CD8-positive, alpha-beta memory T cell (primary cell): ENCODE measurements at regions not wholly inside any gene's neighbourhood (a gene's known extent, or its start where the extent isn't known, plus 50 kb on each side); places are given as distances from the start of the nearest gene placed in this dataset.

Source experiments
- CTCF ChIA-PET: fragments of 350-600 bp; sonication (Branson Sonifier 250); formaldehyde crosslinking; loops from one replicate; lab custom pipeline; 2021; ENCODE audit warnings: antibody characterized with exemption; lab: Charles Lee
- POLR2A ChIA-PET: fragments of 350-600 bp; sonication (Branson Sonifier 250); formaldehyde crosslinking; loops from one replicate; lab custom pipeline; 2021; ENCODE audit warnings: antibody characterized with exemption; lab: Charles Lee
- DNase-seq, 5 donors: peaks; one replicate each; pipeline versions ENCODE4 v3.0.0 to v3.0.0-alpha.2; 2020 to 2022; ENCODE audit warnings: mixed read lengths in 1 of 5
- H3K27ac ChIP-seq: one replicate; pipeline ENCODE4 v1.7.0; 2013; ENCODE audit warnings: low read depth, mild to moderate bottlenecking, low read length, moderate library complexity
- H3K27me3 ChIP-seq: 2 replicates; pipeline ENCODE4 v1.7.0; 2013; ENCODE audit warnings: low read length, mild to moderate bottlenecking; ENCODE audit not compliant: insufficient read depth, poor library complexity, severe bottlenecking
- H3K36me3 ChIP-seq: 2 replicates; pipeline ENCODE4 v1.7.0; 2013; ENCODE audit warnings: mild to moderate bottlenecking, low read length, moderate library complexity; ENCODE audit not compliant: insufficient read depth
- H3K4me1 ChIP-seq: 2 replicates; pipeline ENCODE4 v1.7.0; 2013; ENCODE audit warnings: mild to moderate bottlenecking, low read length, moderate library complexity; ENCODE audit not compliant: insufficient read depth
- H3K4me3 ChIP-seq: 2 replicates; pipeline ENCODE4 v1.7.0; 2013; ENCODE audit warnings: mild to moderate bottlenecking, low read length
- H3K9me3 ChIP-seq: 2 replicates; pipeline ENCODE4 v1.7.0; 2013; ENCODE audit warnings: mild to moderate bottlenecking, low read length
- H3K27ac Mint-ChIP-seq, 8 donors: one replicate each; pipeline ENCODE4 v1.8.0; 2020 to 2021; ENCODE audit warnings: mixed read lengths in 8 of 8, mild to moderate bottlenecking in 6 of 8, inconsistent platforms in 3 of 8, moderate library complexity in 3 of 8
- H3K27me3 Mint-ChIP-seq, 2 donors: one replicate each; pipeline ENCODE4 v1.8.0; 2020 to 2021; ENCODE audit warnings: mixed read lengths in 2 of 2, mild to moderate bottlenecking in 1 of 2, moderate library complexity in 1 of 2
- H3K36me3 Mint-ChIP-seq, 3 donors: one replicate each; pipeline ENCODE4 v1.8.0; 2020 to 2021; ENCODE audit warnings: mixed read lengths in 3 of 3, inconsistent platforms in 1 of 3, mild to moderate bottlenecking in 1 of 3
- H3K4me1 Mint-ChIP-seq, 3 donors: one replicate each; pipeline ENCODE4 v1.8.0; 2020 to 2021; ENCODE audit warnings: mixed read lengths in 3 of 3, inconsistent platforms in 1 of 3, mild to moderate bottlenecking in 1 of 3
- H3K4me3 Mint-ChIP-seq, 7 donors: one replicate each; pipeline ENCODE4 v1.8.0; 2020 to 2021; ENCODE audit warnings: mixed read lengths in 7 of 7, mild to moderate bottlenecking in 6 of 7, moderate library complexity in 4 of 7, inconsistent platforms in 2 of 7
- H3K9me3 Mint-ChIP-seq, 5 donors: one replicate each; pipeline ENCODE4 v1.8.0; 2020 to 2022; ENCODE audit warnings: mixed read lengths in 5 of 5, mild to moderate bottlenecking in 3 of 5, moderate library complexity in 2 of 5, inconsistent platforms in 1 of 5

DNA sequence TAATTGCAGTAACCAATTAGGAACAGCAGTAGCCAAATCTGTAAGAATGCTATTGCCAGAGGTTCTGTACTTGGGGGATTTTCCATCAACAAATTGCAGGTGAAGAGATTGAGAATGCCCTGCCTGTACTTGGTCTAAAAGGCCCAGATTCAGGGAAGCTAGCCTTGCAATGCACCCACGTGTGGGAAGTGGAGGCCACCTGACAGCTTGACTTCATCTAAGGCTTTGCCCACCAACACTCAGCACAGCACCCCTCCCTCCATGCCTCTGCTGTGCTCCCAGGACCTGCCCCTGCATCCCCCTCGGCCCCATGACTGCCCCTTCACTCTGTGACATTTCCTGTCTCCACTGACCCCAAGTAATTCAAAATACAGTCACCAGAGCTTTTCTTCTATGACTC lies 79.1 kb upstream of the CDH5 start:
- H3K36me3 Mint-ChIP-seq: no peaks in the 10 kb centered on the region

DNA sequence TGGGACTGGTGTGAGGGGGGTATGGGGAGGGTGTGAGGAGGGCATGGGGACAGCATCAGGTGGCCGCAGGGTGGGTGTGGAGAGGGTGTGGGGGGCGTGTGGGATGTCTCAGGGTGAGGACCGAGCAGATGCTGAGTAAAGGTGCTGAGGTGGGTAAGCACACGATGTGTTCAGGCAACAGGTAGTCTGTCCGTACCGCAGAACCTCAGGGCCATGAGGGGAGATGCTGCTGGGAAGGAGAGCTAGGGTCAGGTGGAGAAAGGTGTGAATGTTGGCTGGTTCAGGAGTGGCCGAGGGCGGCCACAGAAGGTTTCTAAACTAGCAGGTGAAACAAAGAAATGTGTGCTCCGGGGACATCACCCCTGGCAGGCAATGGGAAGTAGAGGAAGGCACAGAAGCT lies 80.0 kb upstream of the CDH5 start:
- DNase-seq: no peak
- Histone ChIP-seq H3K4me3 (no peak overlapping the region), H3K36me3 (no peaks in the 10 kb centered on the region), H3K9me3 (no peaks in the 10 kb centered on the region), H3K27ac (no peak overlapping the region), H3K27me3 (no peaks in the 10 kb centered on the region), H3K4me1 (no peaks in the 10 kb centered on the region)
- Mint-ChIP-seq H3K27ac (no peak overlapping the region), H3K4me1 (no peaks in the 10 kb centered on the region), H3K9me3 (no peaks in the 10 kb centered on the region), H3K36me3 (no peaks in the 10 kb centered on the region), H3K27me3 (peaks cover 3 to 11% of the 10 kb centered on the region in 2 donors), H3K4me3 (no peak overlapping the region)
- ChIA-PET POLR2A (no interaction called here), CTCF (no interaction called here)

More for the DNA sequence above, 79.1 kb upstream of the CDH5 start:
- Mint-ChIP-seq H3K27ac (no peak overlapping the region), H3K4me1 (no peaks in the 10 kb centered on the region), H3K27me3 (peaks cover 2 to 8% of the 10 kb centered on the region in 2 donors), H3K4me3 (no peak overlapping the region), H3K9me3 (no peaks in the 10 kb centered on the region)
- ChIA-PET POLR2A (no interaction called here), CTCF (no interaction called here)
- no peaks in the 10 kb centered on the region for H3K4me1 ChIP-seq
- H3K9me3 ChIP-seq: no peaks in the 10 kb centered on the region
- no peak for DNase-seq
- no peaks in the 10 kb centered on the region for H3K27me3 ChIP-seq
- H3K36me3 ChIP-seq: no peaks in the 10 kb centered on the region
- H3K27ac ChIP-seq: no peak overlapping the region
- no peak overlapping the region for H3K4me3 ChIP-seq

GRCh38 chr16:66278604-66279262 lies 87.8 kb upstream of the CDH5 start:
- Histone ChIP-seq H3K4me3 (no peak overlapping the region), H3K4me1 (no peaks in the 10 kb centered on the region), H3K27ac (no peak overlapping the region), H3K27me3 (no peaks in the 10 kb centered on the region), H3K36me3 (no peaks in the 10 kb centered on the region), H3K9me3 (no peaks in the 10 kb centered on the region)
- H3K4me3 Mint-ChIP-seq: no peak overlapping the region
- CTCF ChIA-PET: no interaction called here
- DNase-seq: no peak
- peaks cover 0 to 5% (median 0%) of the 10 kb centered on the region in 3 donors for H3K36me3 Mint-ChIP-seq
- H3K27me3 Mint-ChIP-seq: peaks cover 24 to 54% of the 10 kb centered on the region in 2 donors
- H3K27ac Mint-ChIP-seq: no peak overlapping the region
- POLR2A ChIA-PET: no interaction called here
- peaks cover 4 to 12% (median 5%) of the 10 kb centered on the region in 3 donors for H3K4me1 Mint-ChIP-seq
- peaks cover 17 to 30% (median 23%) of the 10 kb centered on the region in 5 donors for H3K9me3 Mint-ChIP-seq

- Mint-ChIP-seq H3K4me3 (no peak overlapping the region), H3K27ac (no peak overlapping the region), H3K9me3 (peaks cover 17 to 30% (median 23%) of the 10 kb centered on the region in 5 donors), H3K27me3 (peaks cover 26 to 59% of the 10 kb centered on the region in 2 donors), H3K4me1 (peaks cover 4 to 12% (median 5%) of the 10 kb centered on the region in 3 donors), H3K36me3 (peaks cover 0 to 5% (median 0%) of the 10 kb centered on the region in 3 donors)
- no peak for DNase-seq
- Histone ChIP-seq H3K4me3 (no peak overlapping the region), H3K4me1 (no peaks in the 10 kb centered on the region), H3K36me3 (no peaks in the 10 kb centered on the region), H3K27ac (no peak overlapping the region), H3K27me3 (no peaks in the 10 kb centered on the region), H3K9me3 (no peaks in the 10 kb centered on the region)
- POLR2A ChIA-PET: no interaction called here
- CTCF ChIA-PET: no interaction called here
Observed at GRCh38 chr16:66278111-66278531, 88.4 kb upstream of the CDH5 start.

DNA sequence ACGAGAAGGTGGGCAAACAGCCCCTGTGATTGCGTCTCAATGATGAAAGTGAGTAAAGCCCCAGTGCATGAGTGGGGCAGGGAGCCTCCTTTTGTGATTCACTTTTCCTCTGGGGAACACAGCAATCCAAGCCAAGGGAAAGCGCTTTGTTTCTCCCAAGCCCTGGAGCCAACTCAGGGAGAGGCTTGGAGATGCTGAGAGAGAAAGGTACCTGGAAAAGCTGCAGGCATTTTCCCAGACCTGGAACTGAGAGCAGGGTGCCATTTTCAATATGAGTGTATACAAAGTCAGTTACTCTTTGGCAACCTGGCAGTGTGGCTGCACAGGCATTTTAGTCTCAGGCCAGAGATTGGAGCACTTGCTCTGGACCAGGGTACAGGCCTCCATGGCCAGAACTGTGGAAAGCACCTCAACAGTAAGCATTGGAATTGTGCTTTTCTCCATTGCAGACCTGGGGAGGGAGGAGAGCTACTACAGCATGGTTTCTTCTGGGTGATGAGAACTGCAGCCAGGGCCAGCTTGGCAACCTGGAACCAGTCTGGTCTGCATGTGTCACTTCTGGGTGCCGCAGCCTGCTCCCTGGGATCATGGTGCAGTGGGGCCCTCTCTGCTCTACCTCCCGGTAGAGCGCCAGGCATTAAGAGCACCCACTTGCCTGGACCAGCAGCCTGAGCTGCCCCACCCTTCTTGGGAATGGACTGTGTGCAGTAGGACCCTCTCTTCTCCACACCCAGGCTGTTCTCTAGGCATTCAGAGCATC lies 89.0 kb upstream of the CDH5 start:
- DNase-seq: no peak
- H3K9me3 Mint-ChIP-seq: peaks cover 17 to 30% (median 23%) of the 10 kb centered on the region in 5 donors

DNA sequence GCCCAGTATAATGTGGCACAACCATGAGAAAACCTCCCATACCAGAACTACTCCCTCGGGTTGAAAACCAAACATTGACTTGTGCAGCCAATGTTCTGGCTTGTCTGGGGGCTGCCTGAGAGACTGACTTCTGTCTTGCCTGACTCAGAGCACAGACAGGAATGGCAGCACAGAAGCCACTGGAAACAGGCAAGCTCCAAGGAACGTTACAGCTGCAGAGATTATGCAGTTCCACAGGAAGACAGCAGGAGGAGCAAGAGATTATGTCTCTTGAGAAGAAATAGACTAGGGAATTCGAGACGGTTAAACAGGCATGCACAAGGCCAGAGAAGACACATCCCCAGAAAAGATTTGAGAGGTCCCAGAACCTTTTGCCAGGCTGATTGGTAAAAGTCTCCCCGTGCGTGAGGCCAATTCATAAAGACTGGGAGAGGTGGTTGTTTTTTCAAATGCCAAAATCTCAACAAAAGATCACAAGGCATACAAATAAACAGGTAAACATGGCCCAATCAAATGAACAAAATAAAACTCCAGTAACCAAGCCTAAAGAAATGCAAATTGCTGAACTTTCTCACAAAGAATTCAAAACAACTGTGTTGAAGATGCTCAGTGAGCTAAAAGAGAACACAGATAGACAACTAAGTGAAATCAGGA lies 90.6 kb upstream of the CDH5 start:
- Mint-ChIP-seq H3K27me3 (peaks cover 27 to 61% of the 10 kb centered on the region in 2 donors), H3K27ac (peak overlapping the region in 1 of 8 donors; percentile 51), H3K4me3 (no peak overlapping the region), H3K9me3 (peaks cover 17 to 30% (median 23%) of the 10 kb centered on the region in 5 donors), H3K4me1 (peaks cover 4 to 12% (median 6%) of the 10 kb centered on the region in 3 donors), H3K36me3 (peaks cover 0 to 5% (median 0%) of the 10 kb centered on the region in 3 donors)
- DNase-seq: no peak
- no peaks in the 10 kb centered on the region for H3K36me3 ChIP-seq
- H3K9me3 ChIP-seq: no peaks in the 10 kb centered on the region
- ChIA-PET POLR2A (no interaction called here), CTCF (no interaction called here)
- H3K4me1 ChIP-seq: no peaks in the 10 kb centered on the region
- H3K27me3 ChIP-seq: peaks cover 3% of the 10 kb centered on the region
- no peak overlapping the region for H3K27ac ChIP-seq
- no peak overlapping the region for H3K4me3 ChIP-seq

More for the DNA sequence above, 89.0 kb upstream of the CDH5 start:
- Mint-ChIP-seq H3K4me1 (peaks cover 4 to 12% (median 5%) of the 10 kb centered on the region in 3 donors), H3K36me3 (peaks cover 0 to 5% (median 0%) of the 10 kb centered on the region in 3 donors), H3K27ac (no peak overlapping the region), H3K4me3 (no peak overlapping the region), H3K27me3 (peaks cover 25 to 61% of the 10 kb centered on the region in 2 donors)
- ChIA-PET CTCF (no interaction called here), POLR2A (no interaction called here)
- H3K27ac ChIP-seq: no peak overlapping the region
- no peaks in the 10 kb centered on the region for H3K9me3 ChIP-seq
- no peaks in the 10 kb centered on the region for H3K36me3 ChIP-seq
- H3K27me3 ChIP-seq: no peaks in the 10 kb centered on the region
- H3K4me1 ChIP-seq: no peaks in the 10 kb centered on the region
- no peak overlapping the region for H3K4me3 ChIP-seq

DNA sequence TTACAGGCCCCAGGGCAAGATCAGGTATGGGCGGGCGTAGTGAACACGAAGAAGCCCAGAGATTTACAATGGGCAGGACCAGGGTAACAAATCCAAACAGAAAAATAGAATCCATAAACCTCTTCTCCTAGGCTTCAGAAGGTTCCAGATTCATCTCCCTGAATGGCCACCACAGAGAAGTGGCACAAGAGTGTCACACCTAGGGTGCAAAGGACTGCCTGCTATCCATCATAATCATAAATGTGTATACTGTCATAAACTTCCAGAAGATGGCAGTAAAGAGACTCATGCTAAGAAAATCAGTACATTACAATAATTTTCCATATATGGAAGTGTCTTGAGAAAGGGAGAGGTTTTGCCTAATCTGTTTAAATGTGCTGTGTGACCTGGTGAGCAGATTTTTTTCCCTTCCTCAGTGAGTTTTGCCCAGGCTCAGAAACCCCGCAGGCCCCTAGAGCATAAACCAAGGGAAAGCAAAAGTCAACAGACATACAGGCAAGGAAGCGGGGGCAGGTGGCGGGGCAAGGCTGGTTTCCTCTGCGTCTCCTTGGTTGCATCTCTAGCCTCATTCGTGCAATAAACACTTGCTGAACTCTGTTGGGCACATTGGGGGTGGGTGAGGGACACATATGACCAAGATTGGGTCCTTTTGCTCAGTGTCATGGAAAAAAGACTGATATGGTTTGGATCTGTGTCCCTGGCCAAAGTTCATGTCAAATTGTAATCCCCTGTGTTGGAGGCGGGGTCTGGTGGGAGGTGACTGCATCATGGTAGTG lies 92.0 kb upstream of the CDH5 start:
- peaks cover 6% of the 10 kb centered on the region for H3K27me3 ChIP-seq
- no peak overlapping the region for H3K27ac ChIP-seq
- peaks cover 30 to 52% of the 10 kb centered on the region in 2 donors for H3K27me3 Mint-ChIP-seq
- peaks cover 11 to 25% (median 16%) of the 10 kb centered on the region in 5 donors for H3K9me3 Mint-ChIP-seq
- H3K36me3 Mint-ChIP-seq: no peaks in the 10 kb centered on the region
- H3K4me3 Mint-ChIP-seq: peak overlapping the region in 5 of 7 donors; percentile 10 to 76 (median 45)
- ChIA-PET CTCF (no interaction called here), POLR2A (no interaction called here)
- H3K4me3 ChIP-seq: no peak overlapping the region
- no peaks in the 10 kb centered on the region for H3K36me3 ChIP-seq
- H3K27ac Mint-ChIP-seq: no peak overlapping the region
- H3K4me1 Mint-ChIP-seq: peaks cover 8 to 12% (median 9%) of the 10 kb centered on the region in 3 donors
- H3K4me1 ChIP-seq: peaks cover 6% of the 10 kb centered on the region
- no peaks in the 10 kb centered on the region for H3K9me3 ChIP-seq
- DNase-seq: no peak
